Kidney glomerular epithelial cell (primary cell): ENCODE measurements at regions not wholly inside any gene's neighbourhood (a gene's known extent, or its start where the extent isn't known, plus 50 kb on each side); places are given as distances from the start of the nearest gene placed in this dataset.

Experiments used
- DNase-seq: peaks from one replicate; lab custom pipeline; 2025; lab: John Stamatoyannopoulos, UW

DNA sequence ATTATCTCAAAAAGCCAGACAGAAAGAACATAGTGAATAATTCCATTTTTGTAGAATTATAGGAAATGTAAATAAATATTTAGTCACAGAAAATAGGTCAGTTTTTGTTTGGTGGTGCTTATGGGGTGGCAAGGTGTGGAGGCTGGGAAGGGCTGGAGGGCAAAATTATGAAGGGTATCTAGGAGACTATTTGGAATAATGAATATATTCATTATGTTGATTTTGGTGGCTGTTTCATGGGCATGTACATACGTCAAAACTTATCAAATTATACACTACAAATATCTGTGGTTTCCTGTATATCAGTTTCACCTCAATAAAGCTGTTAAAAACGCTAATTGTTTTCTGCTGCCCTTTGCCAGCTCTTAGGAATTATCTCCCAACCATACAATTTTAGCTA, 298.7 kb upstream of the GOLIM4 start:
- no peak for DNase-seq

DNA sequence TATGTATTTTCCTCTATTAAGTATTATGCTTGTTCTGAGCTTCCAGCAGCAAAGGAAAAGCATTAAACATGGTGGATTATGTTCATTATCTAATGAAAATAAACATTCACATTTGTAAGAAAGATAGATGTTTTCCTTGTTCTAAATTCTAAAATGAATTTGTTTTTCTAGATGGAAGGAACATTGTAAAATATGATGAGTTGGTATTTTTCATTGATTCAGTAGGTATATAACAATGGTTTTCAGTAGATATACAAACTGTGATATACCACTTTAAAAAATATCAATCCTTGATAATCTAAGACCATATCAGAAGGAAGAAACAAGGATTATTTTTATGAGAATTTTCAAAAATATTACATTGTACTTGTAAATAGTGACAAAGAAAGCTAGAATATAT, 290.6 kb upstream of the GOLIM4 start:
- DNase-seq, result no peak

DNA sequence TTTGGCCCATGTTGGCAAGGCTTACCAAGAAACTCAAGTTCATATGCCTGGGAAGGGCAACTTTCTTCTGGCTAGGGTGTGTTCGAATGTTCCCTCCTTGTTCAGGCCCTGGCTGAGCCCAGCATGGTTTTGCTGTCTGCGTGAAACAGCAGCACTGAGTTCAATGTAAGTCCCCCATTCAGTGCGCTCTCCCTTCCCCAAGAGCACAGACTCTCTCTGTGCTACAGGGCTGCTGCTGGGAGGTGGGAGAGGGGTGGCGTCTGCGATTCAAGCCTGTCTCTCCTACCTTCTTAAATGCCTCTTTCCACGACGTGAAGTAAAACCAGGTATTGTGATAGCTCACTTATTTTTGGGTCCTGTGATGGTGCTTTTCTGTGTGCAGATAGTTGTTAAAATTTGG, 289.3 kb upstream of the GOLIM4 start:
- DNase-seq, result no peak

DNA sequence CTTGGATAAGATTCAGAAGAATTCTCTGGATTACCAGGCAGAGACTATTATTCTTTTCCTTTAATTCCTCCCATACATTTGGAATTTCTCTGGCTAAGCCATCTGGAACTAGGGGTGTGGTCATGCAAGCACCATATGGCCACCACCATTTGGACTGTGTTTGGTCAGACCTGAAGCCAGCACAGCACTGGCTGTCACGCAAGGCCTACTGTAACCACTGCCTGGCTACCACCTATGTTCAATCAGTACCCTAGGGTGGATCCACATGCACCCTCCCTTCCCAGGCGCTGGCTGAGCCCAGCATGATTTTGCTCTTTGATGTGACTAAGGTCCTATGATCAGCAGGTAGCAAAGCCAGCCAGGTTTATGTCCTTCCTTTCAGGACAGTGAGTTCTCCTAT, 287.8 kb upstream of the GOLIM4 start:
- no peak for DNase-seq

DNA sequence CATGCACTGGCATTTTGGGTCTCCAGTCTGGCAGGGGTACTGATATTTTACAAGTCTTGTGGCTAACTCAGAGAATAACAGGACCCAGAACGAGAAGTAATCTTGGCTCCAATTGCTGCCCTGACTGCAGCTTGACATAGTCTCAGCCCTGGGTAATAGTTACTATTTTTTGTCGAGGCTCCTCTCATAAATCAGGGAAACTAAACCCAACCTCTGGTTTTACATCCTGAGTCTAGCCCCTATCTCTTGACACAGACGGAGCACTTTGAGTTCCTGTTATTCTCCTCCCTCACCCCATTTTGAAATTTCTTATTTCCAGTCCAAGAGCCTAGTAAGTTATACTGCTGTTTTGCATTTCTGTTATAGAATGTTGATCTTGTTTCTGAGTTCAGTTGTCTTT, 276.1 kb upstream of the GOLIM4 start:
- no peak for DNase-seq

DNA sequence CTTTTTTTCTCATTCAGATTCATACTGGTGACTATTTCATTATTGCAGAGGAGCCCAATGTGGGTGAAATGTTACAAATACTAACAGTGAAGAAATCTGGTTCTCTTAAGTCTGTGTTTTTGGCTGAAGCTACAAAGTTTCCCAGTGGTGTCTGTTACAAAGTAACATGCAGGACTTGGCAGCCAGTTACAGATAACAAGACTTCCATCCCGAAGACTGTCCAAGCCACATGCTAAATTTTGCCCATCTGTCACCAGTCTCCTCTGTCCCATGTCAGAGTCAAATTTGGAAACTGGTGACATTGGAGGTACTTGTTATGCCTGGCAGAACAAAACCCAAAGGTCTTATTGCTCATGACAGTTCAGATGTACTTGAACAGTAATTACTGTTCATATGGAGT, 269.2 kb upstream of the GOLIM4 start:
- DNase-seq, result no peak

DNA sequence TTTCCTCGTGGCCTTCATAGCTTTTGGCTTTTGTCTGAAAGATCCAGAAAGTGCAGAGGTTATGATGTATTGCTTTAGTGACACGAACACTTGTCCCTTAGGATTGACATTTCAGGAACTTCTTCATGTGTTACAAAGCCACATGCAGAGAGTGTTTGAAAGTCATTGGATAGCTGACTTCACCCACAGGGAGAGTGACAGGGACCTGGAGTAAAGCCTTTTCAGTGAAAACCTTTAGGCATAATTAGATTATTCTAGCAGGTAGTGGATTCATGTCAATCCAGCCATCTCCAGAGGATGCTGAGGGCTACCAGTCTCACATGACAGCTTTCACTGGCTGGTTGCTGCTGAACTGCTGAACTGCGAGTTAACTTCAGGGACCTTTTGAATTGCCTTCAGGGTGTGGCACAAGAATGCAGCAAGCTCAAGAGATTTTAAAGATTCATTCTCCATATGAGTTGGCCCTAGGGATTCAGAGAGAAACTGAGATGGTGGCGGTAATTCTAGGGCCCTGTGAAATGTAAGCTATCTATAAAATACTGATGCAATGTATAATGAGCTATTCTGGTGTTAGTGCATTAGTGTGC, 267.0 kb upstream of the GOLIM4 start:
- DNase-seq, result no peak

DNA sequence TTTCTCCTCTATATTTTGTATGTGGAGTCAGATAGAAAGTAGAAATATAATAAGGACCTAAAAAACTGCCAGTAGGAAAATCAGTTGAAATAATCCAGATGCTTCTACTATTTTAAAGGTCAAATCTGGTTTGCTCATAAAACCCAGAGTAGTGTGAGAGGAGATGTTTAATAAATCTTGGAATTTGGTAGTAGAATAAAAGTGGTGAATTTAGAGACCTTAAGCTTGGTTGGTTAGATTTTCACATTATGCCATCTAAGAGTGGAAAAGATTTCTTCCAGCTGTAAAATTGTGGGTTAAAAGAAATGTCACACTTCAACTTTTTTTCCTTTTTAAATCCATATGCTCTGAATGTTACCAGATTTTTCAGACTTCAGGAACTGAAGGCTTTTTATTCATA, 266.4 kb upstream of the GOLIM4 start:
- DNase-seq, result no peak

DNA sequence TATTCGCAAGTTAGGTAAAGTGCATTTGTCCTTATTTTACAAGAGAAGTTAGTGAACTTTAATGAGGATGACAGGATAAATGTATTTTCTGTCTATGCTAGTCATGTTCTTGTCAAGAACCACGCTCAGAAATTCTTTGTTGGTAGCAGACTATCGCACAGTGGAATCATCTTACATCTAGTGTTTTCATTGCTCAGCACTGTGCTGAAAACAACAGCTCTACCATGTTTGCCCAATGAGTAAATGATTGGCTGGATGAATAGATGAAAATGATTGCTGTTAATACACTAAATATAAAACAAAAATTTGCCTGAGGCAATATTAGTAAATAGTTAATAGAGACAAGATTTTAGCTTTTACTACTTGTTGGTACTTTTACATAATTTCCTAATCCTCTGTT, 265.3 kb upstream of the GOLIM4 start:
- DNase-seq, result no peak

DNA sequence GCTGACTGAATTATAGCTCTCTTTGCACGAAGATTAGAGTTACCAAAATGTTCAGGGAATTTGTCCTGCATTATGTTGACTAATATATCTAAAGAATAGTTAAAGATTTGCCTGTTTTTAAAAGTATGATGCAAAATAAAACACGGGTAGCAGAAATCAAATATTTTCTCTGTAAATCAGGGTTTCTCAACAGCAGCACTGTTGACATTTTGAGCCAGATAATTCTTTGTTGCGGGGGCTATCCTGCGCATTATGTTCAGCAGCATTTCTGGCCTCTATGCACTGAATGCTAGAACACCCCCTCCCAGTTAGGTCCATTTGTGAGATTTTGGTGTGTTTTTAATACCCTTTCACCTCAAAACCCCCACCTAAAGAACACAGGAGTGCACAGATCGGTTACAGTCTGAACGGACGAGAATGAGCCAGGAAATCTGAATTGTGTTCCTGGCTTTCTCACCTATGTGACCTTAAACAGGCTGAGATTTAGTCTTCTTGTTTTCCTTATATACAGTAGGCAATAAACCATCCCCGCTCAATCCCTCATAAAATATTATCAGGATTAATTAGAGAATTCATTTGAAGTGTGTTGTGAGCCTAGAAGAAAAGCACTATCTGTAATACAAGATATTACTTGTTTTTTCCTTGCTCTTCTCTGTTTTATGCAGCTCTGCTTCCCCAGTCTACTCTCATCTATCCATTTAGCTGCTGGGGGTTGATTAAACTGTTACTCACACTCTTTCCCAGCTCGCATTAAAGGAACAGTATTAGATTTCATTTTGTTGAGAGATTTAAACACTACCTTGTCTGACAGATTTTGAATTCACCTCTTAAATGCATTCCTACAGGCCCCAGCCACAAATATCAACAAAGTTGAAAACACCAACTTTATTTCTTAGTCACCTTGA, 247.5 kb upstream of the GOLIM4 start:
- DNase-seq, result no peak

DNA sequence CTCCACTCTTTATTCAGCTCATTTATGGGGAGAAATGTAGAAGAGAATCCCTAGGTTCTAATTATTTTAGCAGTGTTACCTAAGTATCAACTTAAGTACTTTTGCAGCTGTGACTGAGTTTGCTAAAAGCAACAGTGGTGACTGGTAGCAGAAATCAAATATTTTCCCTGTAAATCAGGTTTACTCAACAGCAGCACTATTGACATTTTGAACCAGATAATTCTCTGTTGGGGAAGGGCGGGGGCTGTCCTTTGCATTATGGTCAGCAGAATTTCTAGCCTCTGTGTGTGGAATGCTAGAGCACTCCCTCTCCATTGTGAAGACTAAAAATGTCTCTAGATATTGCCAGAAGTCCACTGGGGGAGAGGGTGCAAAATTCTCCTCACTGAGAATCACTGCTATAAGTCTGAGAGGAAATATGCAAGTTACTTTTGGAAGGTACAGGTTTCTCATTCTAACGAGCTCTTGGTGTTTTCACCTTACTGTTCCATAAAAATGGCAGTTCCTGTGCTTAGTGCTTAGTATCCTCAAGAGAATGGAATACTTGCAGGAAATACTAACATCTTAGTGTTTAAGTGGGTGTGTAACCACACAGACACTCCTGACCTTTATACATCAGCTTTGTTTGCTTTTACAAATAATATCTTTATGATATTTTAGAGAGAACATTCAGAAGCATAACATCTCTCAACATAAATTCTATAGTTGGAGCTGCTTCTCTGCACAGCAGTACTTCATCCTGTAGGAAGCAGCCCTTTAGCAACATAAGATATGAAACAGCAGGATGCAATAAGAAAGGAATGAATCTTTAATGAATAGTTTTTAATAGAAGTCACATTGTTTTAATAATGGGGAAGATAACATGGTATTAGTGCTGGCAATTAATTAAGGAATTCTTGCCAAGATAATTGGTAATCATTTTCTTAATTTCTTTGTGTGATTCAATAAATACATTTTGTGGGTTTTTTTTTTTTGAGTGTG, 246.5 kb upstream of the GOLIM4 start:
- DNase-seq, result no peak

DNA sequence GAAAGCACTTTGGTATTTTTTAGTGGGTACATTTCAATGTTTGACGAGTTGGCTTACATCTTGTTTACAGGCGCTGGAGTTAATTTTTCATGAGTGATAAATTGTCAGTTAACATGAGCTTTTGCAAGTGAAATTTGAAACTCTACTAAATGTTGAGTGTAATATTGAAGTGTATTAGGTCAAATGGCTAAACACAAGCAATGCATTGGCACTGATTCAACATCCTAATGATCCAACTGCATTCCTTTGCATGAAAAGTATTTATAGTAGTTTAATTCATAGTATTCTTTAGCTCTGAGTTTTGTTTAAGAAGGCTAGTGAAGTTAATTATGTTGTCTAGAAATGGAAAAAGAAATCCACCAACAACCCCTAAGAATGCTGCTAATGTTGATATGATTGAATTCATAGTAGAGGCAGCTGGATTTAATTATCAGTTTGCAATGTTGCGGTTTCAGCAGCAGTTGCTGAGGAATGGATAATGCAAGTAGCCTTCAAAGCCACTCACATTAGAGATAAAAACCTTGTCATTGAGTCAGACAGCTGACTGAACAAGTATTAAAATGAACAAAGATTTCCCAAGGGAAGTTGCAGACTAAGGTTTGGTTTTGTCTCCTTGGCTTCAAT, 245.6 kb upstream of the GOLIM4 start:
- DNase-seq, result no peak

DNA sequence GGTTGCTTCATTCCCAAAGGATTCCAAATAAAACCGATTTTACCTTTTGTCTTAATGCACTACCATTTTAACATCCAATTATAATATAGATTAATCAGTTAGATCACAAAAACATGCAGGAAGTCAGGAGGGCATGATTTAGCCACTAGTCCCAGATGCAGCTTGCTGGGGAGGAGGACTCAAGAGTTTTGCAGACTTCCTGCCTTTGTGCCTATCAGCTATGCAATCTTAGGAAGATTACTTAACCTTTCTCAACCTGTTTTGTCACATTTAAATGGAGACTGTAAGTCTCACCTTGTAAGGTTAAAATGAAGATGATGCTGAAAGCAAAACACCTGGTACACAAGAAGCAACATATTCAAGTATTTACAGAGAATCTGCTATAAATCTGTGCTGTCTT, 242.4 kb upstream of the GOLIM4 start:
- DNase-seq, result no peak

DNA sequence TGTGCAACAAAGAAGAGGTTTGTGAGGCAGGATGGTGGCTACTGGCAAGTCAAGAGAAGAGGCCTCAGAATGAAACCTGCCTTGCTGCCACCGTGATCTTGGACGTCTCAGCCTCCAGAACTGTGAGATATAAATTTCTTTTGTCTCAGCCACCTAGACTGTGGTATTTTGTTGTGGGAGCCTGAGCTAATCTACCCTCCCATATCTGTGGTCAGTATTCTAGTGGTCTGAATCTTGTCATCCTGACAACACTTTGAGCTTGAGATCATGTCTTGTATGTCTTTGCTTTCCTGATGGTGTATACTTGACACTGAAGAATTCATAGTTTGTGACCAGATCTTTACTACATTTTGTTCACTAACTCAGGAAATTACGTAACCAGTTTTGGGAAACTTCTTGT, 240.6 kb upstream of the GOLIM4 start:
- no peak for DNase-seq

DNA sequence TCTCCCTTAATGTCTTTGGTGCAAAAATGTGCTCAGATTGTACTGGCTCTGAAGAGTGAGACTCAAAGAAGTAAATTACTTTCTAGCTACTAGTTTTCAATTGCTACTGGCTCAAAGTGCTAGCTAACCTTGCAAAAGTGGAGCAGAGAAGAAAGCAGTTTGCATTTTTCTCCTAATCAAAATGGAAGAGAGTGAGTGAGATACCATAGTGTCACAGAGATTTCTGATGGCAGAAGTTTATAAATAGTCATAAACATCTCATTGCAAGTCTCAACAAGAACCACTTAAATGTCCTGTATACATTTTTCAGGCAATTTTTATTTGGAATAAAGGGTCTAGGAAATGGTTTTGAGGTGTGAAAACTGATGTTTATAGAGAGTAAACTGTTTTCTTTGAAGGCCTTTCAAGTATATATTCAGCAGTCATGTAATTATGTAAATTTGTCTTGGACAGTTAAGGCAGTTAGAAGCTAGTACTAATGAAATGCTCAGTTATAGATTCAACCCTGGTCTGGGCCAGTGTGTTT, 237.7 kb upstream of the GOLIM4 start:
- no peak for DNase-seq

DNA sequence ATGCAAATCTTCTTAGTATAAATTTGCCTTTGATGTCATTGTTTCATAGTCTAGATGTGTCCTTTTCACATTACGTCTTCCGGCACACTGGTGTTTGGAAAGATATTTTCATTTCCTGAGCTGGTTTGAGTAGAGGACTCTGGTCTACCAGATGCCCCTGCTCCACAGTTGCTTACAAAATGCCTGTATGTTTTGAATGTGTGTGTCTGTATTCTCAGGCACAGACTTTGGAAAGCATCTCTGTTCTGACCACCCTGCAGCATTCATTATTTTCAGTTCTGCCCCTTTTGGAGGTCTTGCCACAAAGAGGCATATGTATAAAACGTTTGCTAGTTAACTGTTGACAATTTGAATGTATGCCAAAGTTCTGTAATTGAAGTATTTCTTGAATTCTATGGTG, 236.0 kb upstream of the GOLIM4 start:
- no peak for DNase-seq

DNA sequence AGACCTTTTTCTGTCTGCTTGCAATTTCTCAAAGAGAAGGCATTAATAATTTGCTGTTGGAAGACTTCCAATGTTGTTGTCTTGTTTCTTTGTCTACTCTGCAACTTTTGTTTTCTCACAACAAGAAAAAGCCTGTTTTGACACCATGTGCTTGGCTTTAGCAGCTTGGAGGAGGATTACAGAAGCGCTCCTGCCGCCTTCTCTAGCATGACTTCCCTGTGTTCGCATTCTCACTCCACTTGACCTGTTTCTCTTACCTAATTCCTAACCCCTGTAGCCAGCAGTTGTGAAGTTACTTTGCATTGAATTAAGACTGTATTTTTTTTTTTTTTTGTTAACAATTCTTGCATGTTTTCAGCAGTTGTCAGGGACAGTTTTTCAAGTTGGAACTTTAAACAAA, 235.3 kb upstream of the GOLIM4 start:
- DNase-seq, result no peak

DNA sequence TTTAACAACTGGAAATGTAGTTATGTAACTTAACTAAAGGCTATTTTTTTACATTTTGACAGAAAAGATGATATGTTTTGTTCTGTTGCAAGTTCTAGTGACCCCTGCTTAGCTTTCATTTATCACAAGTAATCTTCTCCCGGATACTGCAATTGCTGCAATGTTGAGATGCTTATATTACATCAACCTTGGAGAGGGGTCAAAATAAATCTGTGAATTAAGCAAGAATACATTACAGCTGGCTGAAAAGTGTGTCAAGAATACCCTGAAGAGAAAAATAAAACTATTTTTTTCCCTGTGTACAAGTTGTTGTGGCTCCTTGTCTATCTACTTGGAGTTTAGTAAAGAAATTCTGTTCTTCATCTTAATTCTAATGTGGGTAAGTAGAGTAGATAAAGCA, 232.1 kb upstream of the GOLIM4 start:
- DNase-seq, result no peak

DNA sequence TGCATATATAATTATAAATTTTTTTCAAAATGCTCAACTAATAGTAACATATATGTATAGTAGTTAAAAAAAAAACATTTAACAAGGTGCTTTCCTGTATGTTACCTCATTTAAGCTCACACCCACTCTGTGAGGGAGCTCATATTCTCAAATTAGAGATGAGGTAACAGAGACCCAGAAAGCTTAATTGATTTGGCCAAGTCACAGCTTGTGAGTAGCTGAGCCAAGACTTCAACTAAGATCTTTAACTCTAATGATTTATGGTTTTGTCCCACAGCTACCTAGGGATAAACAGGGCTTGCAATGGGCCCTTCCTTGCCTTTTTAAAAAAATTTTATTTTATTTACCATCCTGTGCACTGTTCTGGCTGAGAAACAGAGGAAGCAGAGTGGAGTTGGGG, 230.0 kb upstream of the GOLIM4 start:
- DNase-seq, result no peak

DNA sequence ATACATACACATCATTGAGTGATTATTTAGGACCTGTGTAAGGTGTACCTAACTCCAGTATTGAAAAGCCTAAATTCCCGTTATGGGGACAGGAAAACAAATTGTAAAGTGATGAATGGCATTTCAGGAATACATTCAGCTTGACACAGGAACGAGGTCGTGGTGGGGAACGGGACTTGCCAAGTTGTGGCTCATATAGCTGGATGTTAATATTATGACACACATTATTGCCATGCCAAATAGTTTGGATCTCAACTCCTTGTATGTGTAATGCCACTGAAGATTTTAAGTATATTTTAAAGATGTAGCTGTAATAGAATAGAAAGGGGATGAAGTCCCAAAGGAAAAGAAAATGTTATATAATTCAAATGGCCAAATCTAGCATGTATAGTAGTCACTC, 227.2 kb upstream of the GOLIM4 start:
- DNase-seq, result no peak

DNA sequence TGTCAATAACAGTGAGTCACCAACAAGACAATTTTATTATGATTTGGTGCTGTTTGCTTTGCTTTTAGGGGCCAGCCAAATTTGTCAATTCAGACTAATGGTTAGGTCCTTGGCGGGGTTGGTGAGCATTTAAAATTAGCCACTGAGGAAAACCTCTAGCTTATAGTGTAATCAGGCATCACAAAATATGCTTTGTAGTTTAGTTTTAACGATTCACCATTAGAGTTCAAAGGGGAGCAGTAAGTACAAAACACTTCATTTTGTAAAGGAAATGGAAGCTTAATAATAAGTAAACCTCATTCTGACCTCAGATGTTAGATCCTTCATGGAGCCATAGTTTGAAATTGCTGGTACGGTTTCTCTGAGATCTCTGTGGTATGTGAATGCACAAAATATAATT, 218.4 kb upstream of the GOLIM4 start:
- no peak for DNase-seq

DNA sequence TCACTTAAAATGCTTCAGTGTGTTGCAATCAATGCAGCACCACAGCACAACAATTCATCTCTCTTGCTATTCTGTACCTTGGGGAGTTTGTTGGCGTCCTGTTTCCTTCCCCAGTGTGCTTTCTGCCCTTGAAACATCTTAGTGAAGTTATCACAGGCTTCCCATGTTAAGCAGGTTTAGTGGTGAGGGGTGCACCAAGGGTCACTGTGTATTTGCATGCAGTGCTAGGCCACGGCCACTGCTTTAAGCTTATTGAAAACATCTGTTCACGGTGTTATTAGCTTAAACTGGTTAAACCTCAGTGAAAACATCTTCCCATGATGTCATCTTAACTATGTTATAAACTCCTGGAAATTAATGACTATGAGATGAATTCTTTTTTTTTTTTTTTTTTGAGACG, 217.3 kb upstream of the GOLIM4 start:
- no peak for DNase-seq
